ENCODE measurements at regions not wholly inside any gene's neighbourhood (a gene's known extent, or its start where the extent isn't known, plus 50 kb on each side); places are given as distances from the start of the nearest gene placed in this dataset.

- TF ChIP-seq CTCF (IDR thresholded peaks at IDR 0.05) (no peak), POLR2AphosphoS5 (IDR thresholded peaks at IDR 0.05) (no peak), EP300 (IDR thresholded peaks at IDR 0.05; ENCODE audit: low read depth) (no peak)
Observed at GRCh38 chr2:220586980-220587530, 959.6 kb downstream of the SLC4A3 start.

All from transverse colon (tissue), 4 donors.